HT1080 (cell line): ENCODE measurements at regions not wholly inside any gene's neighbourhood (a gene's known extent, or its start where the extent isn't known, plus 50 kb on each side); places are given as distances from the start of the nearest gene placed in this dataset.
A peak's percentile ranks its signal among the peaks of the same experiment; 100 is the strongest.
"Not testable (repeated sequence)": the region's sequence is repeated elsewhere in the genome, so short reads cannot be mapped to it uniquely, and the experiment has no call there.

Experiments
- DNase-seq: peaks from one replicate; pipeline ENCODE4 v3.0.0-alpha.2; 2015; ENCODE audit warnings: low read depth

GRCh38 chr15:62407216-62407615 is 242.1 kb upstream of the C2CD4B start:
- no peak for DNase-seq

- no peak for DNase-seq
Measured at GRCh38 chr15:62407962-62408361, 242.9 kb upstream of the C2CD4B start.

DNA sequence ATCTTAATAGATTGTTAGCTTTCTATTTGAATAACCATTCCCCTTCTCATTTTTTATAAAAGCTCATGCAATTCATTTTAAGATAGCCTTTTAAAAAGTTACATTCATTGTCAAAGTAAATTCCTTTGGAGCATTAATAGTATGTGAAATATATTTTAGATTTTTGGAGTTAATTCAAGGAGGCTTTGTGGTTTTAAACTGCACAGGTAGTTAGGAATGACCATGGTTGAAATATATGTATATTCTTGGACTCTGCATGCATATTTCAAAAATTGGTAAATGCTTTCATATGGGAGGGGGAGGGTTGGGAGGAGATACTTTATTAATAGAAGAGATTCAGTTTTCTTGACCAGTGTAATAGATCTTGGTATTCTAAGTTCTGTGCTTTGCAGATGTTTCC is 244.4 kb upstream of the C2CD4B start:
- no peak for DNase-seq

DNA sequence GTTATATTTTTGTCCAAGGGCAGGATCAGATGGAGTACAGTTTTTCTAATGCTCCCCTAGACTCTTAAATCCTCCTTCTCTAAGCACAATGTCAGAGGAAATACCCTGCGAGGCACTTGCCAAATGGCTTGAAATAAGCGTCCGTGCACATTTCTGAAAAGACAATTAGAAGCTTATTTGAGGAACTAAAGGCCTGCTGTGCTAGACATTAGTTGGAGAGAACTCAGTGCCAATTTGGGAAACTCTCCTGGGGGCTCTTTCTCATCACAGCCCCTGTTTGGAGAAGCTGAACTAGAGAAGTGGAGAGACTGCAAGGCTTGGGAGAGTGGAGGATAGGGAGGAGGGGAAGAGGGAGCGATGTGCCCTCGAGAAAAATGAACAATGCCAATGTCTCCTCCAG is 247.6 kb upstream of the C2CD4B start:
- DNase-seq = no peak

DNA sequence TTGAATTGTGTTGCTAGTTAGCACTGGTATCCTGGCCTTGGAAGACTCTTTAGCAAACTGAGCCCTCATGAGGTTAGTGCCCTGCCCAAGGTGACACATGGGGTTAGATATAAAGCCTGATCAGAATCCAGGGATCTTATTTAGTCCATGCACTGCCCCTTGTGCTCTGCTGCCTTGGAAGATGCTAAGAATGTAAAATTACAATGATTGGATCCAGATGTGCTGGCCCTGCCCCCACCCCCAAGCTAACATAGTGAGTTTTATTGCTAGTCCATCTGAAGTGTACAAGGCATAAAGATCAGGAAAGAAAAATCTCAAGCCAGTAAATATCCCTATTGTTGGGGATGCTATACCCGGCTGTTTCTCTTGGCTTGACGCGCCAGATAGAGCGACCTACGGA is 248.1 kb upstream of the C2CD4B start:
- DNase-seq = no peak

DNA sequence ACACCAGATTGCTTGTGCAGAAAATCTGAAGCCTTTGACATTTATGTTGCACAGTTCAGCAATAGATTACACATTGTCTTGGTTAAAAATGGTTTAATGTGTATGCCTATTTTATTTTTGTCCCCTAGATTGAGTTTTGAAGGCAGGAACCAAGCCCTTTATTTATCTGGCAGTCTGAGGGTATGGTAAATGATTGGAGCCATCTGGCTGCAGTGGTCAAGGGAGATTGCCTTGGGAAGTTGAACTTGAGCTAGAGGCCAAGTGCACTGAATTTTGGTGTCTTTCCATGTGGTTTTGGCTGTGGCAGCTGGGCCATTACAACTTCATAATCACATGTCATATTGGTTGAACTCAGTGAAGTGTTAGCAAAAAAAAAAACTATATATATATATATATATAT is 248.7 kb upstream of the C2CD4B start:
- DNase-seq = no peak

DNA sequence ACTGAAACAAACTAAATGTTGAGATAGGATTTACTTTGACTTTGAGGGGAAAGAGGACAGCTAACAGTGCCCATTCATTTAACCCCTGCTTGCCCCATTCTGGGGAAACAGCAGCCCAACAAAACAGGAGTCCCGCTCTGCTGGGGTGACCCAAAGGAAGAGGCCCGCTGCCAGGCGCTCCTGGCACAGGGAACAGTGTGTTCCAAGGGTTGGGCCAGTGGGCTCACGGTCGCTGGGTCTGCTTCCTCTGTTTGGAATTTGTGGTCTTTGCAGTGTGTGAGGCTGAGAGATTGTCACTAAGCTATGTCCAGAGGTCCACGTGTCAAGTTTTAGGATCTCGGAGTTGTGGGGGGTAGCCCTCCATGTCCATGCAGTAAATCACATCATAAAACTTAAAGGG is 250.4 kb upstream of the C2CD4B start:
- no peak for DNase-seq

DNA sequence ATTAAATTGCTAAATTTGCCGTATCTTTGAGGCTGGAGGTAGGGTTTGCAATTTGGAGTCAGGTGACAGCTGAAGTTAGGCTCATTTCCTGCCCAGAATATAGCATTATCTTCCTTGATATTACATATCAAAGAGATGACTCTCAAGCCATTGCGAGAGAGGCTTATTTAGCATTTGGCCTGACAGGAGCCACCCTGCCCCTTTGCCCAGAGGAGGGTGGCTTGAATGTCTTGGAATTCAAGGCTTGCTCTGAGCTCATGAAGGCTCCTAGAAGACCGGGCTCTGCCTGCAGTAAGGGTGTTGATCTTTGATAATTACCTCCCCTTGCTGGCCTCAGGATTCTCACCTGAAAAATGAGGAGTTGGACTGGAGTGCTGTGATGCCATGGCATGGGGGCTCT is 251.4 kb upstream of the C2CD4B start:
- no peak for DNase-seq

- DNase-seq = peak; percentile 10
Measured at GRCh38 chr15:62417439-62417838, 252.4 kb upstream of the C2CD4B start.

GRCh38 chr15:62418496-62418895 is 253.4 kb upstream of the C2CD4B start:
- not testable (repeated sequence) for DNase-seq

- DNase-seq = no peak
Measured at GRCh38 chr15:62419192-62419591, 254.1 kb upstream of the C2CD4B start.

DNA sequence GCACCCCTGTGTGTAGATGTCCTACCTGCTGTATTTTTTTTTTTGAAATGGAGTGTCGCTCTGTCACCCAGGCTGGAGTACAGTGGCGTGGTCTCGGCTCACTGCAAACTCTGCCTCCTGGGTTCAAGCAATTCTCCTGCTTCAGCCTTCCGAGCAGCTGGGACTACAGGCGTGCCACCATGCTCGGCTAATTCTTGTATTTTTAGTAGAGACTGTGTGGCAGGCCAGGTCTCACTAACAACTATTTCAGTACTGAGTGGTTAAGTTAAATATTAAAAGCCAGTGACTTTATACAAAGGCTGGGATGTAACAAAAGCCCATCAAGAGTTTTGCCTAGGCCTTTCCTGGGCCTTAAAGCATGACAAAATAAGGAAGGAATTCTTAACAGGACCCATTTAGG is 255.3 kb upstream of the C2CD4B start:
- not testable (repeated sequence) for DNase-seq

- DNase-seq = no peak
Measured at GRCh38 chr15:62421289-62421688, 256.2 kb upstream of the C2CD4B start.

GRCh38 chr15:62426387-62426956 is 261.4 kb upstream of the C2CD4B start:
- DNase-seq = no peak

- no peak for DNase-seq
Measured at GRCh38 chr15:62428259-62428658, 263.2 kb upstream of the C2CD4B start.

DNA sequence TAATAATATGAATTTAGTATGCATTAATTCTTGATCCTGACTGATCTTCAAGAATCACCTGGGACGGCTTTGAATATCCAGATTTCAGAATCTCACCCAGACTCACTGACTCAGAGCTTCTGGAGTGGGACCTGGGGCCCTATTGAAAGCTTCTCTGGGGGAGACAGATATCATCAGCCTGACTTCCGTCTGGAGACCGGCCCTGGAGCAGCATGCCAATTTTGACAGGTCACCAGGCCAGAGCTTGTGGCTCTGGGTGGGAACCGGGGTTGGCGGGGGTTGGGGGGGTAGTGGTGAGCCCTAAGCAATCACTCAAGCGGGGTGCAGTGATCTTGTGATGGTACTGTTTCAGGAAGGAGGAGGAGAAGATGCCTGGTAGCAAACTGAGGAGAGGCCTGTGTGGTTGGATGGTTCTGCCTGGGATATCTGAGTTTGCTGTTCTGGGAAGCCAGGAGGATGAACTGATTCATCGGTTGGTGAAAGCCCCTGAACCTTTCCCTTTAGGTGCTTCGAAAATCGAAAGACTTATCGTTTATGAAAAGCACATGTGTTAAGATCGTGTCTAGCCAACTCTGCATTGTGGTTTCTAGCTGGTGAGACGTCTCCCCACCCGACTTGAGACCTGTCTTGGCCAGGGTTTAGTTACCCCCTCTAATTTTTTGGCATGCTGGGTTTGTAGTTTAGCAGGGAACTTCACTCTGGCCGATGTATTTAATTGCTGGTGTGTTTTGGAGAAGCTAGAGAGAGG is 263.9 kb upstream of the C2CD4B start:
- no peak for DNase-seq

DNA sequence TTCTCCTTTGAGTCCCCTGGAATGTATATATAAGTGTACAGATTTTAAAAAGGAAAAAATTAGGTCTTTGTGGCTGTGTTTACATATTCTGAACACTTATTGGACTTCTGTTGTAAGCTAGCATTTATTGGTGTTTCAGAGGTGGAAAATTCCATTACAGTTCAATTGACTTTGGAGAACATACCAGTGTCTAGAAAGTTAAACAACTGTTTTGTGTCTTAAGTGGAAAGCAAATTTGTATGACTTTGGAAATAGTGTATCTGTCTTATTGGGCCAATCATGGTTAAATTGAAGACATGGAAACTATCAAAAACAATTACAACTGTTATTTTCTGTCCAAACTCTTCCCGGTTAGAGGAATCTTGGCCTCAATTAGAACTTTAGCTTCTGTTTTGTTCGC is 265.0 kb upstream of the C2CD4B start:
- DNase-seq = no peak

DNA sequence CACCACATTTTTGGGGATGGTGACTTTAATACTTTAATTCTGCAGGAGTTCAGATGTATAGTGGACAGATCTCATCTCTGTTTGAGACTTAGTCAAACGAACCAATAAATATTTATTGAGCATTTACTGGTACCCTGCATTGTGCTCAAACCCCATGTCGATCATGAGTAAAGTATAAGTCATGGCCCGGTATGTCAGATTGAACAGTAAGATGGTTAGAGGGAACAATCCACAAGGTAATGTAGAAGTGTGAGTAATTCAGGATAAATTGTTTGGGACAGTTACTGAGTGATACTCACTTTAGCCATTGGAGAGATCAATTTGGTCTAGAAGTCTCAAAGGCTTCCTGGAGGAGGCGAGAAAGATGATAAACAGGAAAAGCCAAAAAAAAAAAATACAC is 265.5 kb upstream of the C2CD4B start:
- DNase-seq = no peak

GRCh38 chr15:62431008-62431797 is 266.1 kb upstream of the C2CD4B start:
- no peak for DNase-seq

- no peak for DNase-seq
Measured at GRCh38 chr15:62431817-62432216, 266.7 kb upstream of the C2CD4B start.

- no peak for DNase-seq
Measured at GRCh38 chr15:62432702-62433398, 267.8 kb upstream of the C2CD4B start.

GRCh38 chr15:62436235-62436634 is 271.1 kb upstream of the C2CD4B start:
- DNase-seq = no peak
